HCT116 (cell line): ENCODE measurements at regions not wholly inside any gene's neighbourhood (a gene's known extent, or its start where the extent isn't known, plus 50 kb on each side); places are given as distances from the start of the nearest gene placed in this dataset.

ENCODE experiments used
- ATAC-seq: fragments of 200-7000 bp; cut with Tn5 transposase; 2 replicates; pipeline ENCODE4 v1.9.1; 2020; ENCODE audit warnings: mild to moderate bottlenecking, moderate library complexity
- BruUV-seq: library from RNA; stranded (reverse); fragments of 400-500 nt; replicated peaks from 2 replicates; lab custom pipeline; 2021; lab: Mats Ljungman, UMichigan
- CTCF ChIA-PET: fragments of 300-600 bp; sonication (Branson Sonifier 250); formaldehyde crosslinking; loops from one replicate; lab custom pipeline; 2021; ENCODE audit warnings: antibody characterized with exemption; lab: Charles Lee
- POLR2A ChIA-PET: fragments of 300-600, 350-600 bp; sonication (Branson Sonifier 250); formaldehyde crosslinking; loops from one replicate; lab custom pipeline; 2021; ENCODE audit warnings: antibody characterized with exemption; lab: Charles Lee
- RAD21 ChIA-PET, 2 experiments: fragments of 300-600 bp; sonication (Branson Sonifier 250); formaldehyde crosslinking; loops; one replicate each; lab custom pipeline; 2023; ENCODE audit warnings: low total read pairs in 2 of 2; ENCODE audit not compliant: uncharacterized antibody in 2 of 2, unreplicated experiment in 2 of 2, low non-redundant PET in 1 of 2; lab: Charles Lee
- DNase-seq: peaks from one replicate; pipeline ENCODE4 v3.0.0-alpha.2; 2010; ENCODE audit warnings: low read depth, low spot score
- H2AFZ ChIP-seq: fragments of 200-600 bp; shearing (Covaris generic), sonication (generic); 2 replicates; pipeline ENCODE4 v1.6.1; 2017; ENCODE audit warnings: low read depth, mixed run types, mixed read lengths, antibody characterized with exemption, low read length; ENCODE audit not compliant: poor library complexity, severe bottlenecking
- H3K27ac ChIP-seq: 2 replicates; pipeline ENCODE4 v1.5.1; 2012; ENCODE audit warnings: low read depth, low read length
- H3K27me3 ChIP-seq: fragments of 200-600 bp; sonication (generic); 2 replicates; pipeline ENCODE4 v1.6.1; 2016; ENCODE audit warnings: mixed run types, low read length, mixed read lengths; ENCODE audit not compliant: insufficient read depth
- H3K36me3 ChIP-seq, 2 experiments: fragments of 200-500 bp in 1 of 2; fragments of 200-600 bp in 1 of 2; sonication (Bioruptor generic) in 1 of 2; sonication (generic) in 1 of 2; 2 replicates each; pipeline versions ENCODE4 v1.5.1 to v1.6.1; 2014 to 2016; ENCODE audit warnings: low read length in 2 of 2, inconsistent platforms in 1 of 2, mixed read lengths in 1 of 2, mixed run types in 1 of 2; ENCODE audit not compliant: insufficient read depth in 2 of 2, control insufficient read depth in 1 of 2
- H3K4me1 ChIP-seq, 2 experiments: fragments of 200-600 bp in 1 of 2; sonication (generic) in 1 of 2; 2 replicates each; pipeline versions ENCODE4 v1.5.1 to v1.6.1; 2012 to 2017; ENCODE audit warnings: low read length in 2 of 2, inconsistent platforms in 1 of 2, mild to moderate bottlenecking in 1 of 2, mixed read lengths in 1 of 2, mixed run types in 1 of 2, moderate library complexity in 1 of 2; ENCODE audit not compliant: insufficient read depth in 2 of 2, control insufficient read depth in 1 of 2
- H3K4me2 ChIP-seq: fragments of 200-600 bp; sonication (generic); 2 replicates; pipeline ENCODE4 v1.6.1; 2017; ENCODE audit warnings: mixed run types, low read length, mixed read lengths
- H3K4me3 ChIP-seq, 2 experiments: fragments of 200-600 bp in 1 of 2; sonication (generic) in 1 of 2; replicated peaks in 1 of 2; 2 replicates each; pipeline ENCODE4 v1.5.1; 2011 to 2016; ENCODE audit warnings: low read length in 2 of 2, control low read depth in 1 of 2, low read depth in 1 of 2, mild to moderate bottlenecking in 1 of 2, mixed read lengths in 1 of 2, mixed run types in 1 of 2
- H3K79me2 ChIP-seq: fragments of 200-600 bp; sonication (generic); 2 replicates; pipeline ENCODE4 v1.6.1; 2017; ENCODE audit warnings: mild to moderate bottlenecking, mixed run types, low read length, moderate library complexity, mixed read lengths; ENCODE audit not compliant: insufficient read depth
- H3K9ac ChIP-seq: fragments of 200-600 bp; sonication (generic); 2 replicates; pipeline ENCODE4 v1.6.1; 2016; ENCODE audit warnings: low read length, mixed read lengths
- H3K9me2 ChIP-seq: fragments of 200-600 bp; sonication (generic), shearing (Covaris generic); 2 replicates; pipeline ENCODE4 v1.6.1; 2017; ENCODE audit warnings: mixed run types, mild to moderate bottlenecking, moderate library complexity; ENCODE audit not compliant: insufficient read depth
- H3K9me3 ChIP-seq, 2 experiments: fragments of 200-500 bp in 1 of 2; fragments of 200-600 bp in 1 of 2; sonication (Bioruptor generic) in 1 of 2; sonication (generic) in 1 of 2; 2 replicates each; pipeline ENCODE4 v1.6.1; 2014 to 2017; ENCODE audit warnings: low read length in 2 of 2, mixed read lengths in 2 of 2, inconsistent platforms in 1 of 2, low read depth in 1 of 2, mild to moderate bottlenecking in 1 of 2, mixed run types in 1 of 2, moderate library complexity in 1 of 2; ENCODE audit not compliant: control insufficient read depth in 1 of 2, insufficient read depth in 1 of 2
- H4K20me1 ChIP-seq: fragments of 200-600 bp; sonication (generic), shearing (Covaris generic); 2 replicates; pipeline ENCODE4 v1.6.1; 2017; ENCODE audit warnings: mixed run types, mild to moderate bottlenecking, moderate library complexity; ENCODE audit not compliant: insufficient read depth
- SIN3A ChIP-seq: IDR thresholded peaks from 2 replicates; pipeline ENCODE4 v1.6.1; 2012; ENCODE audit warnings: low read depth
- intact Hi-C: fragments of 100-400 bp; cut with micrococcal nuclease; formaldehyde crosslinking; loops from 2 replicates; pipeline ENCODE4 v1.10.0; 2022
- TF ChIP-seq, protein P1 (sequence below): IDR thresholded peaks from 2 replicates; pipeline ENCODE4 v1.6.1; 2012; ENCODE audit warnings: low read depth
- TF ChIP-seq, protein P2 (sequence below): IDR thresholded peaks from 2 replicates; pipeline ENCODE4 v1.6.1; 2012
- TF ChIP-seq, protein P3 (sequence below), 3 experiments: fragments of 200-600 bp in 1 of 3; sonication (generic) in 1 of 3; IDR thresholded peaks in 2 of 3; conservative IDR thresholded peaks in 1 of 3; 2 replicates each; pipeline ENCODE4 v1.5.1; 2012 to 2017; ENCODE audit warnings: low read depth in 2 of 3, low read length in 2 of 3, antibody characterized with exemption in 1 of 3, borderline replicate concordance in 1 of 3, control low read depth in 1 of 3, mild to moderate bottlenecking in 1 of 3, mixed read lengths in 1 of 3, mixed run types in 1 of 3, moderate library complexity in 1 of 3; ENCODE audit not compliant: insufficient read depth in 1 of 3

DNA sequence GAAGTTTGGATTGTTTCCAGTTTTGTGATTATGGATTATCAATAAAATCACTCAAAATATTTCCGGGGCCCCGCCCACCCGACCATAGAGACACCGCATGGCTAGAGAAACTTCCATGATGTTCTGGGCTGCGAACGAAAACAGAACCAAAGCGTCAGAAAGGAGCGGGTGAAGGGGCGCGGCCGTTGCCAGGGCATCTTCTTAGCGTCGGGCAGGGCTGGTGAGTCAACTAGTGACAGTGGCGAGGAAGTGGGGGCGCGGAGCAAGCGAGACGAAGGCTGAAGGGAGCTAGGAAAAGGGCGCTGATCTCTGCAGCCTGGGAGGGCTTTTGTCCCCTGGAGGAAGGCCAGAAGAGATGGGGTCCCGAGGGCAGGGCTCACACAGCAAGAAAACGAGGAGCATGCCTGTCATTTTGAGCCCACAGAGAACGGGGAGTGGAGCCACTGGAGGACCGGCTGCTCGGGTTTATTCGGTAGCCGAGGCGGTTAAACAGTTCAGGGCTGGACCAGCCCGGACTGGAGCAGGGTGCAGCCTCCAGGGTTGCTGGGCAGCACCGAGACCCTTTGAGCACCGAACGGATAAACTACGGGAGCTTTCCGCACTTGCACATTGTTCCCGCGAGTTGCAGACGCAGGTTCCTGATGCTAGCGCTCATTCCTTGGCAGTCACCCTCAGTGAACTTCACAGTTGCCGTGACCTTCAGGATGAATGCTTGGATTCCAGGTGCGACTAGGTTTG, 298.1 kb upstream of the TRPC5 start:
- no peaks in the 10 kb centered on the region for H4K20me1 ChIP-seq
- no TSS peak for BruUV-seq
- ChIA-PET RAD21 (no interaction called here), POLR2A (no interaction called here), CTCF (no interaction called here)
- no peaks in the 10 kb centered on the region for H3K4me1 ChIP-seq
- no peak overlapping the region for H3K9ac ChIP-seq
- TF ChIP-seq, protein P1, sequence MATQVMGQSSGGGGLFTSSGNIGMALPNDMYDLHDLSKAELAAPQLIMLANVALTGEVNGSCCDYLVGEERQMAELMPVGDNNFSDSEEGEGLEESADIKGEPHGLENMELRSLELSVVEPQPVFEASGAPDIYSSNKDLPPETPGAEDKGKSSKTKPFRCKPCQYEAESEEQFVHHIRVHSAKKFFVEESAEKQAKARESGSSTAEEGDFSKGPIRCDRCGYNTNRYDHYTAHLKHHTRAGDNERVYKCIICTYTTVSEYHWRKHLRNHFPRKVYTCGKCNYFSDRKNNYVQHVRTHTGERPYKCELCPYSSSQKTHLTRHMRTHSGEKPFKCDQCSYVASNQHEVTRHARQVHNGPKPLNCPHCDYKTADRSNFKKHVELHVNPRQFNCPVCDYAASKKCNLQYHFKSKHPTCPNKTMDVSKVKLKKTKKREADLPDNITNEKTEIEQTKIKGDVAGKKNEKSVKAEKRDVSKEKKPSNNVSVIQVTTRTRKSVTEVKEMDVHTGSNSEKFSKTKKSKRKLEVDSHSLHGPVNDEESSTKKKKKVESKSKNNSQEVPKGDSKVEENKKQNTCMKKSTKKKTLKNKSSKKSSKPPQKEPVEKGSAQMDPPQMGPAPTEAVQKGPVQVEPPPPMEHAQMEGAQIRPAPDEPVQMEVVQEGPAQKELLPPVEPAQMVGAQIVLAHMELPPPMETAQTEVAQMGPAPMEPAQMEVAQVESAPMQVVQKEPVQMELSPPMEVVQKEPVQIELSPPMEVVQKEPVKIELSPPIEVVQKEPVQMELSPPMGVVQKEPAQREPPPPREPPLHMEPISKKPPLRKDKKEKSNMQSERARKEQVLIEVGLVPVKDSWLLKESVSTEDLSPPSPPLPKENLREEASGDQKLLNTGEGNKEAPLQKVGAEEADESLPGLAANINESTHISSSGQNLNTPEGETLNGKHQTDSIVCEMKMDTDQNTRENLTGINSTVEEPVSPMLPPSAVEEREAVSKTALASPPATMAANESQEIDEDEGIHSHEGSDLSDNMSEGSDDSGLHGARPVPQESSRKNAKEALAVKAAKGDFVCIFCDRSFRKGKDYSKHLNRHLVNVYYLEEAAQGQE, result no peak
- TF ChIP-seq, protein P2, sequence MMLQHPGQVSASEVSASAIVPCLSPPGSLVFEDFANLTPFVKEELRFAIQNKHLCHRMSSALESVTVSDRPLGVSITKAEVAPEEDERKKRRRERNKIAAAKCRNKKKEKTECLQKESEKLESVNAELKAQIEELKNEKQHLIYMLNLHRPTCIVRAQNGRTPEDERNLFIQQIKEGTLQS, result no peak
- TF ChIP-seq, protein P3, sequence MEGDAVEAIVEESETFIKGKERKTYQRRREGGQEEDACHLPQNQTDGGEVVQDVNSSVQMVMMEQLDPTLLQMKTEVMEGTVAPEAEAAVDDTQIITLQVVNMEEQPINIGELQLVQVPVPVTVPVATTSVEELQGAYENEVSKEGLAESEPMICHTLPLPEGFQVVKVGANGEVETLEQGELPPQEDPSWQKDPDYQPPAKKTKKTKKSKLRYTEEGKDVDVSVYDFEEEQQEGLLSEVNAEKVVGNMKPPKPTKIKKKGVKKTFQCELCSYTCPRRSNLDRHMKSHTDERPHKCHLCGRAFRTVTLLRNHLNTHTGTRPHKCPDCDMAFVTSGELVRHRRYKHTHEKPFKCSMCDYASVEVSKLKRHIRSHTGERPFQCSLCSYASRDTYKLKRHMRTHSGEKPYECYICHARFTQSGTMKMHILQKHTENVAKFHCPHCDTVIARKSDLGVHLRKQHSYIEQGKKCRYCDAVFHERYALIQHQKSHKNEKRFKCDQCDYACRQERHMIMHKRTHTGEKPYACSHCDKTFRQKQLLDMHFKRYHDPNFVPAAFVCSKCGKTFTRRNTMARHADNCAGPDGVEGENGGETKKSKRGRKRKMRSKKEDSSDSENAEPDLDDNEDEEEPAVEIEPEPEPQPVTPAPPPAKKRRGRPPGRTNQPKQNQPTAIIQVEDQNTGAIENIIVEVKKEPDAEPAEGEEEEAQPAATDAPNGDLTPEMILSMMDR (IDR thresholded peaks at IDR 0.05 in 2 of 3, conservative IDR thresholded peaks at IDR 0.05 in 1 of 3; ENCODE audit: borderline replicate concordance in 1 of 3, insufficient read depth in 1 of 3, low read depth in 2 of 3, low read length in 2 of 3), result no peak
- no peak for TF ChIP-seq SIN3A
- no peaks in the 10 kb centered on the region for H3K9me3 ChIP-seq
- H3K36me3 ChIP-seq, result no peaks in the 10 kb centered on the region
- no peak overlapping the region for H2AFZ ChIP-seq
- no peak overlapping the region for H3K27ac ChIP-seq
- H3K79me2 ChIP-seq, result no peaks in the 10 kb centered on the region
- H3K9me2 ChIP-seq, result no peaks in the 10 kb centered on the region
- no peak for DNase-seq
- H3K27me3 ChIP-seq, result no peaks in the 10 kb centered on the region
- intact Hi-C loops, result no loop called here
- H3K4me3 ChIP-seq, result no peak overlapping the region
- ATAC-seq, result no peak
- H3K4me2 ChIP-seq, result no peak overlapping the region
